GM23248 (cell line): ENCODE measurements at regions not wholly inside any gene's neighbourhood (a gene's known extent, or its start where the extent isn't known, plus 50 kb on each side); places are given as distances from the start of the nearest gene placed in this dataset.

ENCODE experiments used
- DNase-seq: peaks from one replicate; pipeline ENCODE4 v3.0.0-alpha.2; 2015
- H2AFZ ChIP-seq: fragments of 200-600 bp; sonication (generic); 2 replicates; pipeline ENCODE4 v1.6.1; 2016; ENCODE audit warnings: antibody characterized with exemption
- H3F3A ChIP-seq: fragments of 200-600 bp; sonication (generic); 2 replicates; pipeline ENCODE4 v1.6.1; 2016; ENCODE audit warnings: mild to moderate bottlenecking, antibody characterized with exemption, mixed run types; ENCODE audit not compliant: insufficient read depth
- H3K27ac ChIP-seq: fragments of 200-600 bp; sonication (generic); 2 replicates; pipeline ENCODE4 v1.5.1; 2016; ENCODE audit warnings: mild to moderate bottlenecking
- H3K27me3 ChIP-seq: fragments of 200-600 bp; sonication (generic); replicated peaks from 2 replicates; pipeline ENCODE4 v1.6.1; 2016; ENCODE audit warnings: mild to moderate bottlenecking; ENCODE audit not compliant: insufficient read depth
- H3K36me3 ChIP-seq: fragments of 200-600 bp; sonication (generic); 2 replicates; pipeline ENCODE4 v1.6.1; 2016; ENCODE audit warnings: low read depth, mild to moderate bottlenecking
- H3K4me1 ChIP-seq: fragments of 200-600 bp; sonication (generic); 2 replicates; pipeline ENCODE4 v1.6.1; 2016; ENCODE audit warnings: mild to moderate bottlenecking; ENCODE audit not compliant: insufficient read depth
- H3K4me2 ChIP-seq: fragments of 200-600 bp; sonication (generic); one replicate; pipeline ENCODE4 v1.6.1; 2016; ENCODE audit warnings: mild to moderate bottlenecking; ENCODE audit not compliant: unreplicated experiment
- H3K4me3 ChIP-seq: fragments of 200-600 bp; sonication (generic); 2 replicates; pipeline ENCODE4 v1.5.1; 2016; ENCODE audit warnings: mild to moderate bottlenecking
- H3K79me2 ChIP-seq: fragments of 200-600 bp; sonication (generic); 2 replicates; pipeline ENCODE4 v1.6.1; 2016; ENCODE audit warnings: mild to moderate bottlenecking; ENCODE audit not compliant: insufficient read depth
- H3K9ac ChIP-seq: fragments of 200-600 bp; sonication (generic); 2 replicates; pipeline ENCODE4 v1.6.1; 2016; ENCODE audit warnings: mild to moderate bottlenecking
- H3K9me2 ChIP-seq: fragments of 200-600 bp; sonication (generic); 2 replicates; pipeline ENCODE4 v1.6.1; 2016; ENCODE audit warnings: mixed run types, mild to moderate bottlenecking, moderate library complexity; ENCODE audit not compliant: insufficient read depth
- H3K9me3 ChIP-seq: fragments of 200-600 bp; sonication (generic); one replicate; pipeline ENCODE4 v1.6.1; 2017; ENCODE audit warnings: low read depth
- H4K20me1 ChIP-seq: fragments of 200-600 bp; sonication (generic); 2 replicates; pipeline ENCODE4 v1.6.0; 2016; ENCODE audit not compliant: insufficient read depth
- EZH2 ChIP-seq: fragments of 200-600 bp; sonication (generic); IDR thresholded peaks from 2 replicates; pipeline ENCODE4 v1.6.1; 2018; ENCODE audit warnings: antibody characterized with exemption, mild to moderate bottlenecking; ENCODE audit not compliant: insufficient read depth, poor library complexity, severe bottlenecking
- EZH2phosphoT487 ChIP-seq: fragments of 200-600 bp; sonication (generic); IDR thresholded peaks from 2 replicates; pipeline ENCODE4 v1.6.1; 2018; ENCODE audit warnings: antibody characterized with exemption, moderate library complexity, mild to moderate bottlenecking, low read depth; ENCODE audit not compliant: insufficient read depth
- WGBS, 2 experiments: methylation state at CpG; one replicate each; pipeline ENCODE4 v1.1.6; 2015 to 2017; ENCODE audit warnings: low lambda C conversion rate in 2 of 2, low coverage in 1 of 2; ENCODE audit errors: missing lambda C conversion rate in 2 of 2; 5-methylcytosine and 5-hydroxymethylcytosine counted together
- in situ Hi-C: fragments of 300-500 bp; cut with MboI; formaldehyde crosslinking; loops from 2 replicates; pipeline ENCODE4 v1.15.0; 2020

GRCh38 chr3:177917234-177917861 lies 618.9 kb upstream of the KCNMB2 start:
- H3K36me3 ChIP-seq, result no peaks in the 10 kb centered on the region
- no peaks in the 10 kb centered on the region for H4K20me1 ChIP-seq
- WGBS, 2 experiments, result 91 to 92% methylated on average over 7 to 8 of the region's 8 CpGs
- H2AFZ ChIP-seq, result no peak overlapping the region
- H3K4me1 ChIP-seq, result no peaks in the 10 kb centered on the region
- no peaks in the 10 kb centered on the region for H3K9me2 ChIP-seq
- no peak for TF ChIP-seq EZH2
- TF ChIP-seq EZH2phosphoT487, result no peak
- in situ Hi-C loops, result no loop called here
- no peak overlapping the region for H3K4me2 ChIP-seq
- H3K79me2 ChIP-seq, result no peaks in the 10 kb centered on the region
- H3F3A ChIP-seq, result no peaks in the 10 kb centered on the region
- H3K27ac ChIP-seq, result no peak overlapping the region
- H3K9me3 ChIP-seq, result no peaks in the 10 kb centered on the region
- H3K27me3 ChIP-seq, result no peaks in the 10 kb centered on the region
- no peak for DNase-seq
- H3K9ac ChIP-seq, result no peak overlapping the region
- H3K4me3 ChIP-seq, result no peak overlapping the region

GRCh38 chr3:177921153-177921552 lies 615.1 kb upstream of the KCNMB2 start:
- in situ Hi-C loops, result no loop called here
- WGBS, 2 experiments, result 52% methylated on average over 3 of the region's 3 CpGs
- Histone ChIP-seq H3K36me3 (no peaks in the 10 kb centered on the region), H3K9me2 (no peaks in the 10 kb centered on the region), H3K27me3 (no peaks in the 10 kb centered on the region), H3K4me2 (no peak overlapping the region), H2AFZ (no peak overlapping the region), H3K79me2 (no peaks in the 10 kb centered on the region), H3K4me3 (no peak overlapping the region), H3K9ac (no peak overlapping the region), H3F3A (no peaks in the 10 kb centered on the region), H3K9me3 (no peaks in the 10 kb centered on the region), H3K4me1 (no peaks in the 10 kb centered on the region), H4K20me1 (no peaks in the 10 kb centered on the region), H3K27ac (no peak overlapping the region)
- TF ChIP-seq EZH2 (no peak), EZH2phosphoT487 (no peak)
- DNase-seq, result no peak

GRCh38 chr3:177924261-177924660 lies 612.0 kb upstream of the KCNMB2 start:
- H3K27ac ChIP-seq, result no peak overlapping the region
- H3F3A ChIP-seq, result no peaks in the 10 kb centered on the region
- WGBS, 2 experiments, result 95 to 98% methylated on average over 2 of the region's 2 CpGs
- H3K9me3 ChIP-seq, result no peaks in the 10 kb centered on the region
- TF ChIP-seq EZH2phosphoT487 (no peak), EZH2 (no peak)
- no peak overlapping the region for H3K4me3 ChIP-seq
- H2AFZ ChIP-seq, result no peak overlapping the region
- H3K27me3 ChIP-seq, result no peaks in the 10 kb centered on the region
- no peak overlapping the region for H3K9ac ChIP-seq
- no peaks in the 10 kb centered on the region for H3K79me2 ChIP-seq
- no peak for DNase-seq
- in situ Hi-C loops, result no loop called here
- H3K4me2 ChIP-seq, result no peak overlapping the region
- H3K9me2 ChIP-seq, result no peaks in the 10 kb centered on the region
- H3K36me3 ChIP-seq, result no peaks in the 10 kb centered on the region
- no peaks in the 10 kb centered on the region for H4K20me1 ChIP-seq
- peaks cover 15% of the 10 kb centered on the region for H3K4me1 ChIP-seq

- TF ChIP-seq EZH2 (no peak), EZH2phosphoT487 (no peak)
- H4K20me1 ChIP-seq, result no peaks in the 10 kb centered on the region
- in situ Hi-C loops, result no loop called here
- WGBS, 2 experiments, result 23 to 27% methylated on average over 6 of the region's 6 CpGs
- H3K4me1 ChIP-seq, result peaks cover 45% of the 10 kb centered on the region
- H3K27ac ChIP-seq, result peak overlapping the region; percentile 61
- no peaks in the 10 kb centered on the region for H3K9me2 ChIP-seq
- no peaks in the 10 kb centered on the region for H3K27me3 ChIP-seq
- peak overlapping the region; percentile 52; the same call in 1 of the 2 replicates for H3K4me3 ChIP-seq
- H3K79me2 ChIP-seq, result no peaks in the 10 kb centered on the region
- H3K9me3 ChIP-seq, result no peaks in the 10 kb centered on the region
- H2AFZ ChIP-seq, result peak overlapping the region; percentile 68
- H3F3A ChIP-seq, result peaks cover 33% of the 10 kb centered on the region
- no peak overlapping the region; the same call in 1 of the 2 replicates for H3K9ac ChIP-seq
- H3K36me3 ChIP-seq, result no peaks in the 10 kb centered on the region
- peak overlapping the region; percentile 60 for H3K4me2 ChIP-seq
- DNase-seq, result peak; percentile 82
Observed at GRCh38 chr3:177928172-177928873, 607.9 kb upstream of the KCNMB2 start.
